HCT116 (cell line): ENCODE measurements at regions not wholly inside any gene's neighbourhood (a gene's known extent, or its start where the extent isn't known, plus 50 kb on each side); places are given as distances from the start of the nearest gene placed in this dataset.

Experiments
- ATAC-seq: fragments of 200-7000 bp; cut with Tn5 transposase; 2 replicates; pipeline ENCODE4 v1.9.1; 2020; ENCODE audit warnings: mild to moderate bottlenecking, moderate library complexity
- BruUV-seq: library from RNA; stranded (reverse); fragments of 400-500 nt; replicated peaks from 2 replicates; lab custom pipeline; 2021; lab: Mats Ljungman, UMichigan
- CTCF ChIA-PET: fragments of 300-600 bp; sonication (Branson Sonifier 250); formaldehyde crosslinking; loops from one replicate; lab custom pipeline; 2021; ENCODE audit warnings: antibody characterized with exemption; lab: Charles Lee
- POLR2A ChIA-PET: fragments of 300-600, 350-600 bp; sonication (Branson Sonifier 250); formaldehyde crosslinking; loops from one replicate; lab custom pipeline; 2021; ENCODE audit warnings: antibody characterized with exemption; lab: Charles Lee
- RAD21 ChIA-PET, 2 experiments: fragments of 300-600 bp; sonication (Branson Sonifier 250); formaldehyde crosslinking; loops; one replicate each; lab custom pipeline; 2023; ENCODE audit warnings: low total read pairs in 2 of 2; ENCODE audit not compliant: uncharacterized antibody in 2 of 2, unreplicated experiment in 2 of 2, low non-redundant PET in 1 of 2; lab: Charles Lee
- DNase-seq: peaks from one replicate; pipeline ENCODE4 v3.0.0-alpha.2; 2010; ENCODE audit warnings: low read depth, low spot score
- H2AFZ ChIP-seq: fragments of 200-600 bp; shearing (Covaris generic), sonication (generic); 2 replicates; pipeline ENCODE4 v1.6.1; 2017; ENCODE audit warnings: low read depth, mixed run types, mixed read lengths, antibody characterized with exemption, low read length; ENCODE audit not compliant: poor library complexity, severe bottlenecking
- H3K27ac ChIP-seq: 2 replicates; pipeline ENCODE4 v1.5.1; 2012; ENCODE audit warnings: low read depth, low read length
- H3K27me3 ChIP-seq: fragments of 200-600 bp; sonication (generic); 2 replicates; pipeline ENCODE4 v1.6.1; 2016; ENCODE audit warnings: mixed run types, low read length, mixed read lengths; ENCODE audit not compliant: insufficient read depth
- H3K36me3 ChIP-seq, 2 experiments: fragments of 200-500 bp in 1 of 2; fragments of 200-600 bp in 1 of 2; sonication (Bioruptor generic) in 1 of 2; sonication (generic) in 1 of 2; 2 replicates each; pipeline versions ENCODE4 v1.5.1 to v1.6.1; 2014 to 2016; ENCODE audit warnings: low read length in 2 of 2, inconsistent platforms in 1 of 2, mixed read lengths in 1 of 2, mixed run types in 1 of 2; ENCODE audit not compliant: insufficient read depth in 2 of 2, control insufficient read depth in 1 of 2
- H3K4me1 ChIP-seq, 2 experiments: fragments of 200-600 bp in 1 of 2; sonication (generic) in 1 of 2; 2 replicates each; pipeline versions ENCODE4 v1.5.1 to v1.6.1; 2012 to 2017; ENCODE audit warnings: low read length in 2 of 2, inconsistent platforms in 1 of 2, mild to moderate bottlenecking in 1 of 2, mixed read lengths in 1 of 2, mixed run types in 1 of 2, moderate library complexity in 1 of 2; ENCODE audit not compliant: insufficient read depth in 2 of 2, control insufficient read depth in 1 of 2
- H3K4me2 ChIP-seq: fragments of 200-600 bp; sonication (generic); 2 replicates; pipeline ENCODE4 v1.6.1; 2017; ENCODE audit warnings: mixed run types, low read length, mixed read lengths
- H3K4me3 ChIP-seq, 2 experiments: fragments of 200-600 bp in 1 of 2; sonication (generic) in 1 of 2; replicated peaks in 1 of 2; 2 replicates each; pipeline ENCODE4 v1.5.1; 2011 to 2016; ENCODE audit warnings: low read length in 2 of 2, control low read depth in 1 of 2, low read depth in 1 of 2, mild to moderate bottlenecking in 1 of 2, mixed read lengths in 1 of 2, mixed run types in 1 of 2
- H3K79me2 ChIP-seq: fragments of 200-600 bp; sonication (generic); 2 replicates; pipeline ENCODE4 v1.6.1; 2017; ENCODE audit warnings: mild to moderate bottlenecking, mixed run types, low read length, moderate library complexity, mixed read lengths; ENCODE audit not compliant: insufficient read depth
- H3K9ac ChIP-seq: fragments of 200-600 bp; sonication (generic); 2 replicates; pipeline ENCODE4 v1.6.1; 2016; ENCODE audit warnings: low read length, mixed read lengths
- H3K9me2 ChIP-seq: fragments of 200-600 bp; sonication (generic), shearing (Covaris generic); 2 replicates; pipeline ENCODE4 v1.6.1; 2017; ENCODE audit warnings: mixed run types, mild to moderate bottlenecking, moderate library complexity; ENCODE audit not compliant: insufficient read depth
- H3K9me3 ChIP-seq, 2 experiments: fragments of 200-500 bp in 1 of 2; fragments of 200-600 bp in 1 of 2; sonication (Bioruptor generic) in 1 of 2; sonication (generic) in 1 of 2; 2 replicates each; pipeline ENCODE4 v1.6.1; 2014 to 2017; ENCODE audit warnings: low read length in 2 of 2, mixed read lengths in 2 of 2, inconsistent platforms in 1 of 2, low read depth in 1 of 2, mild to moderate bottlenecking in 1 of 2, mixed run types in 1 of 2, moderate library complexity in 1 of 2; ENCODE audit not compliant: control insufficient read depth in 1 of 2, insufficient read depth in 1 of 2
- H4K20me1 ChIP-seq: fragments of 200-600 bp; sonication (generic), shearing (Covaris generic); 2 replicates; pipeline ENCODE4 v1.6.1; 2017; ENCODE audit warnings: mixed run types, mild to moderate bottlenecking, moderate library complexity; ENCODE audit not compliant: insufficient read depth
- ATF3 ChIP-seq: IDR thresholded peaks from 2 replicates; pipeline ENCODE4 v1.6.1; 2012
- CTCF ChIP-seq, 3 experiments: fragments of 200-600 bp in 1 of 3; sonication (generic) in 1 of 3; IDR thresholded peaks in 2 of 3; conservative IDR thresholded peaks in 1 of 3; 2 replicates each; pipeline ENCODE4 v1.5.1; 2012 to 2017; ENCODE audit warnings: low read depth in 2 of 3, low read length in 2 of 3, antibody characterized with exemption in 1 of 3, borderline replicate concordance in 1 of 3, control low read depth in 1 of 3, mild to moderate bottlenecking in 1 of 3, mixed read lengths in 1 of 3, mixed run types in 1 of 3, moderate library complexity in 1 of 3; ENCODE audit not compliant: insufficient read depth in 1 of 3
- EGR1 ChIP-seq: IDR thresholded peaks from 2 replicates; pipeline ENCODE4 v1.6.1; 2012; ENCODE audit warnings: low read depth
- EZH2 ChIP-seq: fragments of 200-600 bp; sonication (generic); IDR thresholded peaks from 2 replicates; pipeline ENCODE4 v1.6.1; 2017; ENCODE audit warnings: antibody characterized with exemption, mixed run types
- POLR2AphosphoS5 ChIP-seq: IDR thresholded peaks from 2 replicates; pipeline ENCODE4 v1.6.1; 2011; ENCODE audit warnings: mild to moderate bottlenecking, low read depth, low read length, moderate library complexity
- REST ChIP-seq: IDR thresholded peaks from 2 replicates; pipeline ENCODE4 v1.6.1; 2012; ENCODE audit warnings: low read depth
- SIN3A ChIP-seq: IDR thresholded peaks from 2 replicates; pipeline ENCODE4 v1.6.1; 2012; ENCODE audit warnings: low read depth
- SP1 ChIP-seq: IDR thresholded peaks from 2 replicates; pipeline ENCODE4 v1.6.1; 2012; ENCODE audit warnings: low read depth
- SRF ChIP-seq: IDR thresholded peaks from 2 replicates; pipeline ENCODE4 v1.6.1; 2012; ENCODE audit warnings: low read depth
- ZBTB33 ChIP-seq: IDR thresholded peaks from 2 replicates; pipeline ENCODE4 v1.6.1; 2011; ENCODE audit warnings: mild to moderate bottlenecking, low read length, moderate library complexity; ENCODE audit not compliant: insufficient replicate concordance; ENCODE audit errors: extremely low read depth
- ZFX ChIP-seq: fragments of 450-650 bp; IDR thresholded peaks from 2 replicates; pipeline ENCODE4 v1.6.1; 2017
- ZNF274 ChIP-seq: fragments of 200-500 bp; sonication (Bioruptor generic); IDR thresholded peaks from 2 replicates; pipeline ENCODE4 v1.6.1; 2014; ENCODE audit warnings: mild to moderate bottlenecking, low read depth, low read length, inconsistent platforms
- intact Hi-C: fragments of 100-400 bp; cut with micrococcal nuclease; formaldehyde crosslinking; loops from 2 replicates; pipeline ENCODE4 v1.10.0; 2022

- H3K4me3 ChIP-seq = no peak overlapping the region
- ChIA-PET CTCF (no interaction called here), RAD21 (no interaction called here), POLR2A (no interaction called here)
- TF ChIP-seq ATF3 (no peak), SIN3A (no peak), CTCF (IDR thresholded peaks at IDR 0.05 in 2 of 3, conservative IDR thresholded peaks at IDR 0.05 in 1 of 3; ENCODE audit: borderline replicate concordance in 1 of 3, insufficient read depth in 1 of 3, low read depth in 2 of 3, low read length in 2 of 3) (no peak), EZH2 (no peak), SP1 (no peak), ZNF274 (no peak)
- ATAC-seq (no peak), DNase-seq (no peak)
- H2AFZ ChIP-seq = no peak overlapping the region
- no peaks in the 10 kb centered on the region for H3K36me3 ChIP-seq
- intact Hi-C loops = no loop called here
- H3K79me2 ChIP-seq = no peaks in the 10 kb centered on the region
- no peaks in the 10 kb centered on the region for H3K27me3 ChIP-seq
- no peak overlapping the region for H3K4me2 ChIP-seq
- no peaks in the 10 kb centered on the region for H4K20me1 ChIP-seq
- no peak overlapping the region for H3K9ac ChIP-seq
- no peaks in the 10 kb centered on the region for H3K9me2 ChIP-seq
- BruUV-seq = no TSS peak
- H3K27ac ChIP-seq = no peak overlapping the region
- H3K4me1 ChIP-seq = no peaks in the 10 kb centered on the region
- H3K9me3 ChIP-seq = no peaks in the 10 kb centered on the region
Measured at GRCh38 chrX:56089376-56089775, 142.8 kb upstream of the KLF8 start.

- Histone ChIP-seq H3K36me3 (no peaks in the 10 kb centered on the region), H2AFZ (no peak overlapping the region), H3K4me1 (no peaks in the 10 kb centered on the region), H3K9me3 (no peaks in the 10 kb centered on the region), H3K4me2 (no peak overlapping the region), H3K4me3 (no peak overlapping the region), H4K20me1 (no peaks in the 10 kb centered on the region; the same call in 1 of the 2 replicates), H3K9me2 (no peaks in the 10 kb centered on the region), H3K27me3 (no peaks in the 10 kb centered on the region), H3K27ac (no peak overlapping the region), H3K9ac (no peak overlapping the region), H3K79me2 (no peaks in the 10 kb centered on the region)
- ChIA-PET CTCF (no interaction called here), POLR2A (no interaction called here), RAD21 (no interaction called here)
- no TSS peak for BruUV-seq
- DNase-seq (no peak), ATAC-seq (no peak)
- intact Hi-C loops = no loop called here
- TF ChIP-seq ZBTB33 (no peak), REST (no peak), EZH2 (no peak), POLR2AphosphoS5 (no peak), SRF (no peak), SIN3A (no peak), ZFX (no peak), EGR1 (no peak)
Measured at GRCh38 chrX:56099271-56099670, 132.9 kb upstream of the KLF8 start.
